ENCODE measurements at regions not wholly inside any gene's neighbourhood (a gene's known extent, or its start where the extent isn't known, plus 50 kb on each side); places are given as distances from the start of the nearest gene placed in this dataset.

DNA sequence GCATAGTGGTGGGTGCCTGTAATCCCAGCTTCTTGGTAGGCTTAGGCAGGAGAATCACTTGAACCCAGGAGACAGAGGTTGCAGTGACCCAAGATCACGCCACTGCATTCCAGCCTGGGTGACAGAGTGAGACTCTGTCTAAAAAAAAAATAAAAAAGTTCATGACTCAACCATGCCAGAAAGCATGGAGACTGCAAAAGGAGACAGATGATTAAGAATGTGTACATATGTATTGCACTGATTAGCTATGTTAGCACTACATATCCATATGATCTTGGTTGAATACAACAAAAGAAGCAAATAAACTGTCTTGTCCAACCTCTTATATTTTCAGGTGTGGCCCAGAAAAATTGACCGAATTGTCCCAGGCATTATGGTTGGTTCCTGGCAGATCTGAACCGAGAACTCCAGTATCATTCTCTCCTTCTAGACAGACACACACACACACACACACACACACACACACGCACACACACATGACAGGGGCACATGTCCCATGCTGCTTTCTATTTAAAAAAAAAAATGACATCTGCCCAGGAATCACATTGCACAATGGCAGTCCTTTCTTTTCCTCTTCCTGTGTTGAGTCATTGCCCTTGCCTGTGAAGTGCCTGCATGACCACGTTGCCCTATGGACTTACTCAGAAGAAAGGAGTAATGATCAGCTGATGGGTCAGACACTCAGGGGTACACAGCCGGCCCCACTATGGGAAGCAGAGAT is 65.6 kb downstream of the MYCN start:
- Histone ChIP-seq H3K27ac (no peak overlapping the region), H3K4me1 (no peaks in the 10 kb centered on the region), H3K9me3 (no peaks in the 10 kb centered on the region), H3K27me3 (peaks cover 5% of the 10 kb centered on the region), H3K36me3 (no peaks in the 10 kb centered on the region), H3K4me3 (no peak overlapping the region)
- WGBS: 59% methylated on average over 6 of the region's 6 CpGs
- no peak for DNase-seq (ENCODE audit: low spot score in 2 of 2)
- TF ChIP-seq EP300 (IDR thresholded peaks at IDR 0.05) (no peak), POLR2A (IDR thresholded peaks at IDR 0.05) (no peak), POLR2AphosphoS5 (IDR thresholded peaks at IDR 0.05) (no peak)
- TF ChIP-seq, protein P1, sequence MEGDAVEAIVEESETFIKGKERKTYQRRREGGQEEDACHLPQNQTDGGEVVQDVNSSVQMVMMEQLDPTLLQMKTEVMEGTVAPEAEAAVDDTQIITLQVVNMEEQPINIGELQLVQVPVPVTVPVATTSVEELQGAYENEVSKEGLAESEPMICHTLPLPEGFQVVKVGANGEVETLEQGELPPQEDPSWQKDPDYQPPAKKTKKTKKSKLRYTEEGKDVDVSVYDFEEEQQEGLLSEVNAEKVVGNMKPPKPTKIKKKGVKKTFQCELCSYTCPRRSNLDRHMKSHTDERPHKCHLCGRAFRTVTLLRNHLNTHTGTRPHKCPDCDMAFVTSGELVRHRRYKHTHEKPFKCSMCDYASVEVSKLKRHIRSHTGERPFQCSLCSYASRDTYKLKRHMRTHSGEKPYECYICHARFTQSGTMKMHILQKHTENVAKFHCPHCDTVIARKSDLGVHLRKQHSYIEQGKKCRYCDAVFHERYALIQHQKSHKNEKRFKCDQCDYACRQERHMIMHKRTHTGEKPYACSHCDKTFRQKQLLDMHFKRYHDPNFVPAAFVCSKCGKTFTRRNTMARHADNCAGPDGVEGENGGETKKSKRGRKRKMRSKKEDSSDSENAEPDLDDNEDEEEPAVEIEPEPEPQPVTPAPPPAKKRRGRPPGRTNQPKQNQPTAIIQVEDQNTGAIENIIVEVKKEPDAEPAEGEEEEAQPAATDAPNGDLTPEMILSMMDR (IDR thresholded peaks at IDR 0.05): no peak

DNA sequence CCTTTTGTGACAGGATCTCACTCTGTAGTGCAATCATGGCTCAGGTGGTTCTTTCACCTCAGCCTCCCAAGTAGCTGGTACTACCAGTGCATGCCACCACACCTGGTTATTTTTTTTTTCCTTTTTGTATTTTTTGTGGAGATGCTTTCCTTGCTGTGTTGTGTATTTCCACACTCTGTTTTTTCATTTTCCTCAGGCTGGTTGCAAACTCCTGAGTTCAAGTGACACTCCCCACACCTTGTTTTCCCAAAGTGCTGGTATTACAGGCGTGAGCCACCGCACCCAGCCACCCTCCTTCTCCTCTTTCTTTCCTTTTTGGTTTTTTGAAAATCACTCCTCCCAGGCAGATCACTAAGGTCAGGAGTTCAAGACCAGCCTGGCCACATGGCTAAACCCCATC is 65.0 kb downstream of the MYCN start:
- 98% methylated on average over 2 of the region's 2 CpGs for WGBS
- no peak for DNase-seq (ENCODE audit: low spot score in 2 of 2)

DNA sequence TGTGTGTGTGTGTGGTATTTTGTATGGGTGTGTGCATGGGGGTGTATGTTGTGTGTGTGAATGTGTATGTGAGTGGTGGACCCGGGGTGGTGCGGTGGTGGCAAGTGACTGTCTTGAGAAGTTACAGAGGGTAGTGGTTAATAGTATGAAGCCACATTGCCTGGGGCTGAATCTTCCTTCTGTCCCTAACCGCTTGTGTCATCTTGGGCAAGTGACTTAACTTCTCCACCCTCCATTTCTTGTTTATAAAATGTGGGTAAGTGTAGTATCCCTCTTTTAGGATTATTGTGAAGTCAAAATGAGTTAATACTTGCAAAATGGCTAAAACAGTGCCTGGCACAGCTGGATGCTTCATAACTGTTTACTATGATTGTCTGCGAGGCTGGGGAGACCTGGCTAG is 63.5 kb downstream of the MYCN start:
- H3K36me3 ChIP-seq: no peaks in the 10 kb centered on the region
- no peak for DNase-seq (ENCODE audit: low spot score in 2 of 2)
- 94% methylated on average over 4 of the region's 4 CpGs for WGBS
- H3K4me1 ChIP-seq: no peaks in the 10 kb centered on the region
- TF ChIP-seq POLR2AphosphoS5 (IDR thresholded peaks at IDR 0.05): no peak
- TF ChIP-seq POLR2A (IDR thresholded peaks at IDR 0.05): no peak
- TF ChIP-seq EP300 (IDR thresholded peaks at IDR 0.05): no peak
- TF ChIP-seq, protein P1 (IDR thresholded peaks at IDR 0.05): no peak
- H3K4me3 ChIP-seq: no peak overlapping the region
- no peaks in the 10 kb centered on the region for H3K27me3 ChIP-seq
- no peaks in the 10 kb centered on the region for H3K9me3 ChIP-seq
- H3K27ac ChIP-seq: no peak overlapping the region

More for the DNA sequence above, 65.0 kb downstream of the MYCN start:
- H3K36me3 ChIP-seq: no peaks in the 10 kb centered on the region
- no peak overlapping the region for H3K27ac ChIP-seq
- no peaks in the 10 kb centered on the region for H3K9me3 ChIP-seq
- peaks cover 5% of the 10 kb centered on the region for H3K27me3 ChIP-seq
- no peak overlapping the region for H3K4me3 ChIP-seq
- TF ChIP-seq POLR2A (IDR thresholded peaks at IDR 0.05) (no peak), EP300 (IDR thresholded peaks at IDR 0.05) (no peak), POLR2AphosphoS5 (IDR thresholded peaks at IDR 0.05) (no peak)
- TF ChIP-seq, protein P1 (IDR thresholded peaks at IDR 0.05): no peak
- H3K4me1 ChIP-seq: no peaks in the 10 kb centered on the region

DNA sequence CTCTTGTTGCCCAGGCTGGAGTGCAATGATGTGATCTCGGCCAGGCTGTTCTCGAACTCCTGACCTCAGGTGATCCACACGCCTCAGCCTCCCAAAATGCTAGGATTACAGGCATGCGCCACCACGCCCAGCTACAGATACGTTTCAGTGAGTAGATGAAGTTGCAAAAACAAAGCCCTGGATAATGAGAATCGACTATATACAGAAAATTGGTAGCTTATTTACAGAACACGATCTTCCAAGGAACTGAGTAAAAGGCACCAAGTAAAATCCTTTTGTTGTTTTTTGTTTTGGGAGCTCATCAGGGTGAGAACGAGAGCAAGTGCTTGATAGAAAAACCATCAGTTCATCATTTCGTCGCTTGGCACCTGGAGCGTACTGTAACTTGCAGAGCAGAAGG is 62.8 kb downstream of the MYCN start:
- TF ChIP-seq POLR2AphosphoS5 (IDR thresholded peaks at IDR 0.05) (no peak), POLR2A (IDR thresholded peaks at IDR 0.05) (no peak), EP300 (IDR thresholded peaks at IDR 0.05) (no peak)
- TF ChIP-seq, protein P1 (IDR thresholded peaks at IDR 0.05): no peak
- no peak for DNase-seq (ENCODE audit: low spot score in 2 of 2)
- Histone ChIP-seq H3K9me3 (no peaks in the 10 kb centered on the region), H3K27ac (no peak overlapping the region), H3K4me1 (no peaks in the 10 kb centered on the region), H3K27me3 (no peaks in the 10 kb centered on the region), H3K36me3 (no peaks in the 10 kb centered on the region), H3K4me3 (no peak overlapping the region)
- WGBS: 87% methylated on average over 12 of the region's 12 CpGs

DNA sequence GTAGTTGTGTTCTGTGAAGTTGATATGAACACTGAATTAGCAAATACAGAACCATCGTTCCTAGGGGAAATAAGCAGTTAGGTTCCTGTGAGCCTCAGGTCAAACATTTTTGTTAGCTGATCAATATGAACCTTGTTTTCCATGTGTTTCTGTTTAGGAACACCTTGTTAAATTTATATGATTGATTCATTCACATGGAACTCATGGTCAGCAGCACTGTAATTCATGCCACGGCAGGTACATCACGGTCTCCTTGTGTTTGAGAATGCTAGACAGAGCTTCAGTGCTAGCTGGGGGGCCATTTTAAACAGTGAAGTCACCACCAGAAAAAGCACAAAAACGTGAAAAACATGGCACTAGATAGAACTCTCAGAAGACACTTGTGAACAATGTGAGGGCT is 62.2 kb downstream of the MYCN start:
- no peaks in the 10 kb centered on the region for H3K9me3 ChIP-seq
- no peaks in the 10 kb centered on the region for H3K4me1 ChIP-seq
- no peaks in the 10 kb centered on the region for H3K27me3 ChIP-seq
- TF ChIP-seq EP300 (IDR thresholded peaks at IDR 0.05) (no peak), POLR2A (IDR thresholded peaks at IDR 0.05) (no peak), POLR2AphosphoS5 (IDR thresholded peaks at IDR 0.05) (no peak)
- TF ChIP-seq, protein P1 (IDR thresholded peaks at IDR 0.05): no peak
- H3K36me3 ChIP-seq: no peaks in the 10 kb centered on the region
- H3K4me3 ChIP-seq: no peak overlapping the region
- 83% methylated on average over 4 of the region's 4 CpGs for WGBS
- DNase-seq (ENCODE audit: low spot score in 2 of 2): no peak
- H3K27ac ChIP-seq: no peak overlapping the region
